Stimulated activated CD4-positive, alpha-beta T cell treated with anti-CD3 and anti-CD28 coated beads, Interleukin-4, amount 100 ng/mL, for 24 hours (primary cell): ENCODE measurements at regions not wholly inside any gene's neighbourhood (a gene's known extent, or its start where the extent isn't known, plus 50 kb on each side); places are given as distances from the start of the nearest gene placed in this dataset.

ENCODE experiments used
- DNase-seq: peaks from one replicate; pipeline ENCODE4 v3.0.0-alpha.2; 2020

- no peak for DNase-seq
Observed at GRCh38 chr9:115966660-115967059, 186.9 kb upstream of the PAPPA start.

- no peak for DNase-seq
Observed at GRCh38 chr9:115969096-115969495, 184.5 kb upstream of the PAPPA start.

- no peak for DNase-seq
Observed at GRCh38 chr9:115972362-115972761, 181.2 kb upstream of the PAPPA start.

- DNase-seq: no peak
Observed at GRCh38 chr9:115972843-115973595, 180.6 kb upstream of the PAPPA start.

GRCh38 chr9:115976781-115977180 lies 176.8 kb upstream of the PAPPA start:
- no peak for DNase-seq

- no peak for DNase-seq
Observed at GRCh38 chr9:115978091-115978490, 175.5 kb upstream of the PAPPA start.

- DNase-seq: no peak
Observed at GRCh38 chr9:115978659-115979096, 174.9 kb upstream of the PAPPA start.

- DNase-seq: no peak
Observed at GRCh38 chr9:115980054-115980453, 173.5 kb upstream of the PAPPA start.

- DNase-seq: no peak
Observed at GRCh38 chr9:115980502-115980901, 173.1 kb upstream of the PAPPA start.

- no peak for DNase-seq
Observed at GRCh38 chr9:115980976-115981375, 172.6 kb upstream of the PAPPA start.

GRCh38 chr9:115983366-115983765 lies 170.2 kb upstream of the PAPPA start:
- no peak for DNase-seq

- no peak for DNase-seq
Observed at GRCh38 chr9:115985657-115986056, 167.9 kb upstream of the PAPPA start.

GRCh38 chr9:115986508-115986907 lies 167.1 kb upstream of the PAPPA start:
- DNase-seq: no peak

GRCh38 chr9:115988701-115989100 lies 164.9 kb upstream of the PAPPA start:
- DNase-seq: no peak

- no peak for DNase-seq
Observed at GRCh38 chr9:115989831-115990230, 163.8 kb upstream of the PAPPA start.

- no peak for DNase-seq
Observed at GRCh38 chr9:115992834-115993233, 160.8 kb upstream of the PAPPA start.

- DNase-seq: no peak
Observed at GRCh38 chr9:115997923-115998322, 155.7 kb upstream of the PAPPA start.

GRCh38 chr9:115998666-115999065 lies 154.9 kb upstream of the PAPPA start:
- DNase-seq: no peak

GRCh38 chr9:115999498-115999897 lies 154.1 kb upstream of the PAPPA start:
- DNase-seq: no peak

- DNase-seq: no peak
Observed at GRCh38 chr9:116000748-116001329, 152.8 kb upstream of the PAPPA start.

- no peak for DNase-seq
Observed at GRCh38 chr9:116002181-116002580, 151.4 kb upstream of the PAPPA start.

- DNase-seq: no peak
Observed at GRCh38 chr9:116002624-116003023, 151.0 kb upstream of the PAPPA start.

GRCh38 chr9:116003397-116003796 lies 150.2 kb upstream of the PAPPA start:
- DNase-seq: no peak

- DNase-seq: no peak
Observed at GRCh38 chr9:116005205-116005604, 148.4 kb upstream of the PAPPA start.

- DNase-seq: no peak
Observed at GRCh38 chr9:116007824-116008223, 145.8 kb upstream of the PAPPA start.
